ENCODE measurements at regions not wholly inside any gene's neighbourhood (a gene's known extent, or its start where the extent isn't known, plus 50 kb on each side); places are given as distances from the start of the nearest gene placed in this dataset.
A peak's percentile ranks its signal among the peaks of the same experiment; 100 is the strongest.

- H3K4me1 ChIP-seq, result no peaks in the 10 kb centered on the region
- no peaks in the 10 kb centered on the region for H3K27me3 ChIP-seq (ENCODE audit: insufficient read depth in 3 of 3, low read length in 2 of 3)
- DNase-seq, result no peak
- peaks cover 6% of the 10 kb centered on the region for H3K9me3 ChIP-seq
- H3K27ac ChIP-seq, result no peak overlapping the region
- no peaks in the 10 kb centered on the region for H3K36me3 ChIP-seq (ENCODE audit: insufficient read depth in 1 of 2, low read depth in 1 of 2)
- H3K4me3 ChIP-seq, result no peak overlapping the region
- no peak for ATAC-seq
- whole genome bisulfite sequencing, 3 donors, result 87 to 93% (median 91%) methylated on average over 2 of the region's 2 CpGs
- TF ChIP-seq, protein P1, sequence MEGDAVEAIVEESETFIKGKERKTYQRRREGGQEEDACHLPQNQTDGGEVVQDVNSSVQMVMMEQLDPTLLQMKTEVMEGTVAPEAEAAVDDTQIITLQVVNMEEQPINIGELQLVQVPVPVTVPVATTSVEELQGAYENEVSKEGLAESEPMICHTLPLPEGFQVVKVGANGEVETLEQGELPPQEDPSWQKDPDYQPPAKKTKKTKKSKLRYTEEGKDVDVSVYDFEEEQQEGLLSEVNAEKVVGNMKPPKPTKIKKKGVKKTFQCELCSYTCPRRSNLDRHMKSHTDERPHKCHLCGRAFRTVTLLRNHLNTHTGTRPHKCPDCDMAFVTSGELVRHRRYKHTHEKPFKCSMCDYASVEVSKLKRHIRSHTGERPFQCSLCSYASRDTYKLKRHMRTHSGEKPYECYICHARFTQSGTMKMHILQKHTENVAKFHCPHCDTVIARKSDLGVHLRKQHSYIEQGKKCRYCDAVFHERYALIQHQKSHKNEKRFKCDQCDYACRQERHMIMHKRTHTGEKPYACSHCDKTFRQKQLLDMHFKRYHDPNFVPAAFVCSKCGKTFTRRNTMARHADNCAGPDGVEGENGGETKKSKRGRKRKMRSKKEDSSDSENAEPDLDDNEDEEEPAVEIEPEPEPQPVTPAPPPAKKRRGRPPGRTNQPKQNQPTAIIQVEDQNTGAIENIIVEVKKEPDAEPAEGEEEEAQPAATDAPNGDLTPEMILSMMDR (IDR thresholded peaks at IDR 0.05), result no peak
- intact Hi-C loops (cut with DNase I), result no loop called here
Measured at GRCh38 chr2:121007490-121007853, 271.8 kb downstream of the GLI2 start.

GRCh38 chr2:121008975-121009374, 273.3 kb downstream of the GLI2 start:
- peaks cover 6% of the 10 kb centered on the region for H3K9me3 ChIP-seq
- no peak overlapping the region for H3K27ac ChIP-seq
- no peaks in the 10 kb centered on the region for H3K4me1 ChIP-seq
- intact Hi-C loops (cut with DNase I), result no loop called here
- no peak overlapping the region for H3K4me3 ChIP-seq
- H3K27me3 ChIP-seq (ENCODE audit: insufficient read depth in 3 of 3, low read length in 2 of 3), result no peaks in the 10 kb centered on the region
- ATAC-seq, result no peak
- no peak for DNase-seq
- TF ChIP-seq, protein P1 (IDR thresholded peaks at IDR 0.05), result peak; percentile 7
- 75 to 77% (median 76%) methylated on average over 5 of the region's 5 CpGs for WGBS, 3 donors
- H3K36me3 ChIP-seq (ENCODE audit: insufficient read depth in 1 of 2, low read depth in 1 of 2), result no peaks in the 10 kb centered on the region

DNA sequence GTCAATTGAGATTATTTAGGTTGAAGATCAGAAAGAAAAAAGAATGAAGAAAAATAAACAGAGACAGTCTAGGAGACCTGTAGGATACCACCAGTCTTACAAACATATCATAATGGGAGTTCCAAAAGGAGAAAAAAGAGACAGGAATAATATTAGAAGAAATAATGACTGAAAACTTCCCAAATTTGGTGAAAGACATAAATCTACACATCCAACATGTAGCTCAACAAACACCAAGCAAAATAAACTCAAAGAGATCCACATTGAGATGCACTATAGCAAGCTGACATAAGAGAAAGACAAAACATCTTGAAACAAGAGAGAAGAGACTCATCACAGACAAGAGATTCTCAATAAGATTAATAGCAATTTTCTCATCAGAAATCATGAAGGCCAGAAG, 274.0 kb downstream of the TFCP2L1 start:
- TF ChIP-seq, protein P1 (IDR thresholded peaks at IDR 0.05), result no peak
- ATAC-seq (no peak), DNase-seq (no peak)
- Histone ChIP-seq H3K4me1 (no peaks in the 10 kb centered on the region), H3K4me3 (no peak overlapping the region), H3K27me3 (ENCODE audit: insufficient read depth in 3 of 3, low read length in 2 of 3) (peaks cover 0 to 3% (median 0%) of the 10 kb centered on the region in 3 donors), H3K9me3 (peaks cover 6% of the 10 kb centered on the region), H3K36me3 (ENCODE audit: insufficient read depth in 1 of 2, low read depth in 1 of 2) (no peaks in the 10 kb centered on the region), H3K27ac (no peak overlapping the region)
- intact Hi-C loops (cut with DNase I), result no loop called here

DNA sequence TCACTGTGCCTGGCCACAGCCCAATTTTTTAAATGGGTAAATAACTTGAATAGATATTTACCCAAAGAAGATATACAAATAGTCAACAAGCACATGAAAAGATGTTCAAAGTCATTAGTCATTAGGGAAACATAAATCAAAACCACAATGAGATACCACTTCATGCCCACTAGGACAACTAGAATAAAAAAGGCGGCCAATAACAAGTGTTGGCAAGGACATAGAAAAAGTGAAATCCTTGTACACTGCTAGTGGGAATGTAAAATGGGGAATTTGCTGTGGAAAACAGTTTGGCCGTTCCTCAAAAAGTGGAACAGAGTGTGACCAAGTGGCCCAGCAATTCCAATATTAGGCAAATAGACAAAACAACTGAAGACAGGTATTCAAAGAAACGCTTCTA, 270.1 kb downstream of the TFCP2L1 start:
- DNase-seq (no peak), ATAC-seq (no peak)
- Histone ChIP-seq H3K27me3 (ENCODE audit: insufficient read depth in 3 of 3, low read length in 2 of 3) (peaks cover 0 to 3% (median 0%) of the 10 kb centered on the region in 3 donors), H3K27ac (no peak overlapping the region), H3K4me3 (no peak overlapping the region), H3K9me3 (peaks cover 6% of the 10 kb centered on the region), H3K36me3 (ENCODE audit: insufficient read depth in 1 of 2, low read depth in 1 of 2) (no peaks in the 10 kb centered on the region), H3K4me1 (no peaks in the 10 kb centered on the region)
- intact Hi-C loops (cut with DNase I), result no loop called here
- 83 to 94% (median 83%) methylated on average over 3 of the region's 3 CpGs for WGBS, 3 donors
- TF ChIP-seq, protein P1 (IDR thresholded peaks at IDR 0.05), result no peak

DNA sequence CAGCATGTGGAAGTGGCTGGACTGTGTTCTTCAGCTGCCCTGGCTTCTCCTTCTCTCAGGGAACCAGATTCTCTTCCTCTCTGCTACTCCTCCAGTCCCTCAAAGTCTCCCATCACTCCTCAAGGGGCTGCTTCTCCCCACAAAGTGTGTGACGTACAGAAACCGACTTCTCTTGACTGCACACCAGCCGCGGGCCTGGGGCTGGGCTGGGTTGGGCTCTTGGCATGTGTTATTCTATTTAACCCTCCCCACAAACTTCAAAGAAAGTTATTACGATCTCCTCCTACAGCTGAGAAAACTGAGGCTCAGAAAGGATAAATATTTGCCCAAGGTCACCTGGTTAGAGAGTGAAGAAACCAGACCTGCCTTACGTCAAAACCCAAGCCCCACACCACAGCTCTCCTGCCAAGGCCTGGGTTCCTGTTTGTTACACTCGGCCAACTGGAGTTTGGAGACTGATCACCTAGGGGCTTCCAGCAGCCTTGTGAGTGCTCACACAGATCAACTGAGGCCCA, 269.0 kb downstream of the TFCP2L1 start:
- Histone ChIP-seq H3K9me3 (no peaks in the 10 kb centered on the region), H3K27ac (no peak overlapping the region), H3K4me1 (no peaks in the 10 kb centered on the region), H3K36me3 (ENCODE audit: insufficient read depth in 1 of 2, low read depth in 1 of 2) (no peaks in the 10 kb centered on the region), H3K27me3 (ENCODE audit: insufficient read depth in 3 of 3, low read length in 2 of 3) (peaks cover 0 to 3% (median 0%) of the 10 kb centered on the region in 3 donors), H3K4me3 (no peak overlapping the region)
- intact Hi-C loops (cut with DNase I), result no loop called here
- no peak for ATAC-seq
- DNase-seq, result no peak
- TF ChIP-seq, protein P1 (IDR thresholded peaks at IDR 0.05), result no peak
- 71 to 86% (median 83%) methylated on average over 7 of the region's 7 CpGs for WGBS, 3 donors

All from psoas muscle (tissue), 7 donors.